ENCODE measurements at regions not wholly inside any gene's neighbourhood (a gene's known extent, or its start where the extent isn't known, plus 50 kb on each side); places are given as distances from the start of the nearest gene placed in this dataset.

- Histone ChIP-seq H3K79me2 (ENCODE audit: control insufficient read depth, insufficient read depth, low read length) (no peaks in the 10 kb centered on the region), H3K27ac (ENCODE audit: insufficient read depth, low read depth, low read length) (no peak overlapping the region), H3K36me3 (ENCODE audit: control insufficient read depth in 2 of 2, extremely low read depth in 1 of 2, insufficient read depth in 2 of 2, low read length in 2 of 2) (no peaks in the 10 kb centered on the region), H3K9me1 (replicated peaks; ENCODE audit: control insufficient read depth, extremely low read depth, insufficient read depth, low read length) (no peaks in the 10 kb centered on the region), H3K4me1 (ENCODE audit: control insufficient read depth, extremely low read depth, insufficient read depth, low read length) (no peaks in the 10 kb centered on the region), H3K27me3 (ENCODE audit: control insufficient read depth in 2 of 2, insufficient read depth in 2 of 2, low read length in 2 of 2) (no peaks in the 10 kb centered on the region), H4K20me1 (replicated peaks; ENCODE audit: control insufficient read depth, extremely low read depth, insufficient read depth, low read length) (no peaks in the 10 kb centered on the region), H3K9me3 (replicated peaks; ENCODE audit: control insufficient read depth, insufficient read depth, low read length) (no peaks in the 10 kb centered on the region), H3K9ac (replicated peaks; ENCODE audit: extremely low read depth, insufficient read depth, low read length) (no peak overlapping the region), H3K4me2 (ENCODE audit: insufficient read depth, low read length) (no peak overlapping the region), H3K4me3 (replicated peaks in 1 of 3; ENCODE audit: insufficient read depth in 1 of 3, low read depth in 1 of 3, low read length in 3 of 3) (no peak overlapping the region), H2AFZ (ENCODE audit: low read depth, low read length) (no peak overlapping the region)
- POLR2A ChIA-PET: no interaction called here
- dilution Hi-C loops (cut with MboI; ENCODE audit: extremely low pct_ligation_motif_present, low sequenced_read_pairs): no loop called here
- CTCF ChIA-PET: no interaction called here
- FAIRE-seq: no peak
- no peak for DNase-seq (ENCODE audit: low read depth, low spot score)
- BruUV-seq (replicated peaks): no TSS peak
- intact Hi-C loops (cut with micrococcal nuclease): no loop called here
- no peak for TF ChIP-seq EZH2 (IDR thresholded peaks at IDR 0.05; ENCODE audit: borderline replicate concordance, low read depth, low read length, severe bottlenecking)
- no peak for TF ChIP-seq POLR2AphosphoS5 (IDR thresholded peaks at IDR 0.05; ENCODE audit: insufficient read depth, low read depth, low read length)
- TF ChIP-seq CTCF (IDR thresholded peaks at IDR 0.05; ENCODE audit: extremely low read depth in 1 of 2, insufficient read depth in 1 of 2, low read depth in 1 of 2, low read length in 2 of 2): no peak
- TF ChIP-seq JUN (IDR thresholded peaks at IDR 0.05; ENCODE audit: borderline replicate concordance, insufficient read depth, insufficient read length, low read depth): no peak
- TF ChIP-seq POLR2A (IDR thresholded peaks at IDR 0.05; ENCODE audit: low read depth, low read length): no peak
- no peak for TF ChIP-seq GATA2 (IDR thresholded peaks at IDR 0.05; ENCODE audit: insufficient read depth, insufficient read length, low read depth, low read length)
- TF ChIP-seq MYC (IDR thresholded peaks at IDR 0.05; ENCODE audit: low read depth, low read length): no peak
- TF ChIP-seq MAX (IDR thresholded peaks at IDR 0.05; ENCODE audit: insufficient read depth, insufficient read length): no peak
- TF ChIP-seq FOS (IDR thresholded peaks at IDR 0.05; ENCODE audit: borderline replicate concordance, insufficient read depth, low read length): no peak
Measured at GRCh38 chr5:179472174-179472573, 78.2 kb upstream of the RUFY1 start.

Data from endothelial cell of umbilical vein (primary cell).